ENCODE measurements at regions not wholly inside any gene's neighbourhood (a gene's known extent, or its start where the extent isn't known, plus 50 kb on each side); places are given as distances from the start of the nearest gene placed in this dataset.

GRCh38 chr9:7977586-7977985 lies 178.0 kb upstream of the DMAC1 start:
- Histone ChIP-seq H3K9ac (ENCODE audit: low read depth in 1 of 2, low read length in 2 of 2) (no peak overlapping the region), H3K4me3 (ENCODE audit: low read depth in 1 of 3, low read length in 3 of 3) (no peak overlapping the region), H3K27me3 (ENCODE audit: control insufficient read depth in 4 of 4, insufficient read depth in 4 of 4, low read length in 3 of 4) (no peaks in the 10 kb centered on the region), H3K9me3 (ENCODE audit: control insufficient read depth in 4 of 4, low read length in 3 of 4) (no peaks in the 10 kb centered on the region), H3K27ac (ENCODE audit: low read depth in 1 of 2, low read length in 2 of 2) (no peak overlapping the region), H3K4me1 (ENCODE audit: control insufficient read depth in 4 of 4, insufficient read depth in 4 of 4, low read length in 3 of 4) (no peaks in the 10 kb centered on the region), H3K36me3 (ENCODE audit: control insufficient read depth in 4 of 4, insufficient read depth in 3 of 4, low read depth in 1 of 4, low read length in 3 of 4) (no peaks in the 10 kb centered on the region)
- 62% methylated on average over 5 of the region's 5 CpGs for WGBS
- no peak for TF ChIP-seq ZBTB33 (IDR thresholded peaks at IDR 0.05)
- TF ChIP-seq NR2F2 (IDR thresholded peaks at IDR 0.05) = no peak
- TF ChIP-seq JUND (IDR thresholded peaks at IDR 0.05) = no peak
- no peak for TF ChIP-seq CTCF (IDR thresholded peaks at IDR 0.05; ENCODE audit: low read depth, low read length, missing input control)
- TF ChIP-seq FOXA2 (IDR thresholded peaks at IDR 0.05) = no peak
- no peak for DNase-seq (ENCODE audit: low spot score)

GRCh38 chr9:7976856-7977255 lies 177.3 kb upstream of the DMAC1 start:
- H3K36me3 ChIP-seq (ENCODE audit: control insufficient read depth in 4 of 4, insufficient read depth in 3 of 4, low read depth in 1 of 4, low read length in 3 of 4) = no peaks in the 10 kb centered on the region
- H3K9me3 ChIP-seq (ENCODE audit: control insufficient read depth in 4 of 4, low read length in 3 of 4) = no peaks in the 10 kb centered on the region
- H3K9ac ChIP-seq (ENCODE audit: low read depth in 1 of 2, low read length in 2 of 2) = no peak overlapping the region
- no peaks in the 10 kb centered on the region for H3K4me1 ChIP-seq (ENCODE audit: control insufficient read depth in 4 of 4, insufficient read depth in 4 of 4, low read length in 3 of 4)
- 73% methylated on average over 2 of the region's 2 CpGs for WGBS
- H3K27ac ChIP-seq (ENCODE audit: low read depth in 1 of 2, low read length in 2 of 2) = no peak overlapping the region
- DNase-seq (ENCODE audit: low spot score) = no peak
- no peak overlapping the region for H3K4me3 ChIP-seq (ENCODE audit: low read depth in 1 of 3, low read length in 3 of 3)
- TF ChIP-seq YY1 (IDR thresholded peaks at IDR 0.05) = no peak
- no peak for TF ChIP-seq HNF4G (IDR thresholded peaks at IDR 0.05)
- TF ChIP-seq REST (IDR thresholded peaks at IDR 0.05) = no peak
- TF ChIP-seq SP1 (IDR thresholded peaks at IDR 0.05) = no peak
- TF ChIP-seq GABPA (IDR thresholded peaks at IDR 0.05 in 1 of 2, conservative IDR thresholded peaks at IDR 0.05 in 1 of 2) = no peak
- TF ChIP-seq ATF3 (IDR thresholded peaks at IDR 0.05) = no peak
- TF ChIP-seq EGR1 (IDR thresholded peaks at IDR 0.05; ENCODE audit: low read depth in 2 of 2) = no peak
- TF ChIP-seq ZBTB33 (IDR thresholded peaks at IDR 0.05) = no peak
- no peak for TF ChIP-seq RAD21 (IDR thresholded peaks at IDR 0.05)
- TF ChIP-seq TAF1 (conservative IDR thresholded peaks at IDR 0.05) = no peak
- no peak for TF ChIP-seq JUND (IDR thresholded peaks at IDR 0.05)
- H3K27me3 ChIP-seq (ENCODE audit: control insufficient read depth in 4 of 4, insufficient read depth in 4 of 4, low read length in 3 of 4) = no peaks in the 10 kb centered on the region
